Muscle of arm (tissue), 1 donor: ENCODE measurements at regions not wholly inside any gene's neighbourhood (a gene's known extent, or its start where the extent isn't known, plus 50 kb on each side); places are given as distances from the start of the nearest gene placed in this dataset.
"Not testable (repeated sequence)": the region's sequence is repeated elsewhere in the genome, so short reads cannot be mapped to it uniquely, and the experiment has no call there.

Source experiments
- DNase-seq: peaks from one replicate; pipeline ENCODE4 v3.0.0-alpha.2; 2013

DNA sequence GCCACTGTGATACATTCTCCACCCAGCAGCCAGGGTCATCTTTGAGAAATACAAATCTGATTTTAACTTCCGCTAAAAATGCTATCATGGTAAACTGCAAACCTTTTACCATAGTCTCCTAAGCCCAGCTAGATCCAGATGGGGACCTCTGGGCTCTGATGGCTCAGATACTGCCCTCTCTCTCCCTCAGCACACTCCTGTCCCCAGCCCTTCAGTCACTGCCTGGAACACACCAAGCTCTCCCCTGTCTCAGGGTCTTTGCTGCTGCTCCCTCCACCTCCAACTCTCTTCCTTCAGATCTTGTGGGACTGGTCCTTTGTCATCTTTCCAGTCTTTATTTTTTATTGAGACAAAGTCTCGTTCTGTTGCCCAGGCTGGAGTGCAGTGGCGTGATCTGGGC is 65.1 kb downstream of the SPRY4 start:
- DNase-seq = no peak

GRCh38 chr5:142255831-142256230 is 69.0 kb downstream of the SPRY4 start:
- DNase-seq = no peak

DNA sequence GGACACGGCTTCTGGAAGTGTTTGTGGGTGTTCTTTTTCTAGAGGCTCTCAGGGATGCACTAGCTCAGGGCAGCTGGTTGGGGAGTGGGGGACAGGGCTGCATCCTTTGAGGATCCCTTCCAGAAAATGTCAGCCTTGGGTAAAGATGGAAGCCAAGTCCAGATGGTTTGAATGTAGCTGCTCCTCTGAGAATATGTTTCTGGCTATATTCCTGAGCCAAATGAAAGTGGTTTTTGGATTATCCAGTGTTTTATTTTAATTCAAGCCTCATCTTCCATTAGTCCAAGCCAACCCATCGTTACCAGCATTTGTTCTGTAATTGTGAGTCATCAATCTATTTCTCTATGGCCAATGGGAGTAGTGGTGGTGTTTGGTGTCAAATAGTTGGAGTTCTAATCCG is 70.4 kb downstream of the SPRY4 start:
- DNase-seq = peak; percentile 57

GRCh38 chr5:142253938-142254337 is 70.9 kb downstream of the SPRY4 start:
- no peak for DNase-seq

GRCh38 chr5:142250119-142250518 is 74.7 kb downstream of the SPRY4 start:
- no peak for DNase-seq

DNA sequence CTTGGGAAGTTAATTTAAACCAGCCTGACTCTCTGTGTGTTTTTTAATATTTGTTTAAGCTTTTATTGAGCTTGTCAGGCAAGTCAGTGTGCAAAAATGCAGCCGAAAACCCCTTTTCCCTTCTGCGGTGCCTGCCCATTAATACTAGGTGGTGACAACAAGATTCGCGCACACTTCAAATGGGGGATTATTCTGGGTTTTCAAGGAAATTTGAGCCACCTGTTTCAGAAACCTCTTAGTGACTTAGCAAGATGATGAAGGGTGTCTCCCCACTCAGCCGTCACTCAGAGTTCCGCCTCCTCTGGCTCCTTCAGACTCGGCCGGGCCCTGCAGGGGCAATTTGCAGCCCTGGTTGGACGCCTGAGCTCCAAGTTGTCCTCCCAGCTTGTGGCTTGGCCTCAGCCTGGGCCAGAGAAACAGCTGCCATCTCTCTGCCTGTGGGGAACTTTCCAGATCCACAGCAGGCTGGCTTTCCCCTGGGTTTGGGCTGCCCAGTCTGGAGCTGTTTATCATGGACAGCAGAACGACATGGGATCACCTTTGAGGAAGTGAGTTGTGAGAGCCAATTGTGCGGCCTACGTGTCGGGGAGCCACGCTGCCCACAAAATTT is 75.9 kb downstream of the SPRY4 start:
- peak; percentile 31 for DNase-seq

DNA sequence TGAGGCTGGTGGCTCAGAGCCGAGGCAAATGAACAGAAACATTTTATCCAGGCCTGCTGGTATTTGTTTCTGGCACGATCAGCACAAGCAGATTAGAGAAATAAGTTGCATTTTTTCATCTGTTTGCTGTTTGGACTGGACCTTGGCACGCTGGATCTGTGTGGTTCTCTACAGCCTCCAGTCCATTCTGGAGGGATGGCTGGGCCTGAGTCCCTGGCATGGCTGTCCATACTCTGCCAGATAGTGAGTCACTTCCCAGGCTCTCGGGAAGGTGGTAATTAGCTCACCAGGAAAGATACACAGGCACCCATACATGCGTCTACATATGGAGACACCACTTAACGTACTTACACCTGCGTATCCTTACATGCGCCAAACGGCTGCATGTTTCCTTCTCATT is 78.6 kb downstream of the SPRY4 start:
- peak; percentile 31 for DNase-seq

DNA sequence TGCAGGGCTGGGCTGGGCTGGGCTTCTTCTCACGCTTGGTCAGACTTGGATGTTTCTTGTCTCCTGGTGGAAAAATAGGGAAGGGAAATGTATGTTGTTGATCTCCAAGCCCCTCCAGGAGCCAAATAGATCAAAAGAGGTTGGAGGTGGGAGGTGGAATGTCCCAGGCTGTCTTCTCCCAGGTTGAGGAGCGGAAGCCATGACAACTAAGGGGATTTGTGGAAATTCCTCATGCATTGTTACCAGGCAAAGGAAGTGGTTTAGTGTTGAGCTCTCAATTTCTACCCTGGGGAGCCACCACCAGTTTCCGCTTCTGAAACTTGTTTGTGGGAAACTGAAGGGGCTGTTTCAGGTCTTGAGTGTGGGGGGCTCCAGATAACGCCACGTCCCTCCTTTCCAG is 79.0 kb downstream of the SPRY4 start:
- DNase-seq = peak; percentile 16

DNA sequence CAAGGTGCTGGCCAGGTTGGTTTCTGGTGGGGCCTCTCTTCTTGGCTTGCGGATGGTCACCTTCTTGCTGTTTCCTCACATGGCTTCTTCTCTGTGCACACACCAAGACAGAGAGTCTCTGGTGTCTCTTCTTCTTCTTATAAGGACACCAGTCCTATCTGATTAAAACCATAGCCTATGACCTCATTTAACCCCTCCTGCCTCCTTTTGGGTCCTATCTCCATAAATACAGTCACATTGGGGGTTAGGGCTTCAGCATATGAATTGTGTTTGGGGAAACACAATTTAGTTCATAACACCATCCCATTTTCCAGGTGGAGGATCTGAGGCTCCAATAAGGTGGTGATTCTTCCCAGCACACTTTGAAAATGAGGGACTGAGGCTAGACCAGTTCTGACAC is 80.4 kb downstream of the SPRY4 start:
- DNase-seq = no peak

DNA sequence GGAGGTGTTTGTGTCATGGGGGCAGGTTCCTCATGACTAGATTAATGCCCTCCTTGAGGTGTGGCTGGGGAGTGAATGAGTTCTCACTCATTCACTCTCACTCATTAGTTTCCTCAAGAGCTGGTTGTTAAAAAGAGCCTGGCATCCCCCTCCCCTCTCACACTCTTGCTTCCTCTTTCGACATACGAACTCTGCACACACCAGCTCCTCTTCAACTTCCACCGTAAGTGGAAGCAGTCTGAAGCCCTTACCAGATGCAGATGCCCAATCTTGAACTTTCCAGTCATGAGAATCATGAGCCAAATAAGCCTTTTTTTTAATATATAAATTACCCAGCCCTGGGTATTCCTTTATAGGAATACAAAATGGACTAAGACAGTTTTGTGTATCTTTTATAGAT is 82.5 kb downstream of the SPRY4 start:
- no peak for DNase-seq

DNA sequence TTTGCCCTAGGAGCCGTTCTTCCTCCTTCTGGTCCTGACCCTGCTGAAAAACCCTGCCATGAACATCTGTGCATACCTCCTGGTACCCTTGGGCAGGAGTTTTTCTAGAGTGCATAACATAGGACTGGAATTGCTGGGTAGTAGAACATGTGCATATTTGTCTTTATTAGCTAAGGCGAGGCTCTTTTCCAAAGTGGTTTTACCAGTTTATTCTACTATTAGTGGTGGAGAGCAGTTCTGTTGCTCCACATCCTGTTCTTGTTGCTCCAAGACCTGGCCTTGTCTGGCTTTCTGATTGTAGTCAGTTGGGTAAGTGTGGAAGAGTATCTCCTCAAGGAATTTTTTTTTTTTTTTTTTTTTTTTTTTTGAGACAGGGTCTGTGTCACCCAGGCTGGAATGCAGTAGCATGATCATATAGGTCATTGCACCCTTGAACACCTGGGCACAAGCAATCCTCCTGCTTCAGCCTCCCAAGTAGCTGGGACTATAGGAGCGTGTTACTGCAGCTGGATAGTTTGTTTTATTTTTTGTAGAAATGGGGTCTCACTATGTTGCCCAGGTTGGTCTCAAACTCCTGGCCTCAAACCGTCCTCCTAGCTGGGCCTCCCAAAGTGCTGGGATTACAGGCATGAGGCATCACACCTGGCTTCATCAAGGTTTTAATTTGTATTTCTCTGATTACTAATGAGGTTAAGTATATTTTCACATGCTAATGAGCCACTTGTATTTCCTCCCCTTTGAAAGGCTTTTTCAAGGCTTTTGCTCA is 85.2 kb downstream of the SPRY4 start:
- DNase-seq = no peak

GRCh38 chr5:142237707-142238106 is 87.1 kb downstream of the SPRY4 start:
- DNase-seq = no peak

GRCh38 chr5:142236673-142237290 is 88.0 kb downstream of the SPRY4 start:
- not testable (repeated sequence) for DNase-seq

DNA sequence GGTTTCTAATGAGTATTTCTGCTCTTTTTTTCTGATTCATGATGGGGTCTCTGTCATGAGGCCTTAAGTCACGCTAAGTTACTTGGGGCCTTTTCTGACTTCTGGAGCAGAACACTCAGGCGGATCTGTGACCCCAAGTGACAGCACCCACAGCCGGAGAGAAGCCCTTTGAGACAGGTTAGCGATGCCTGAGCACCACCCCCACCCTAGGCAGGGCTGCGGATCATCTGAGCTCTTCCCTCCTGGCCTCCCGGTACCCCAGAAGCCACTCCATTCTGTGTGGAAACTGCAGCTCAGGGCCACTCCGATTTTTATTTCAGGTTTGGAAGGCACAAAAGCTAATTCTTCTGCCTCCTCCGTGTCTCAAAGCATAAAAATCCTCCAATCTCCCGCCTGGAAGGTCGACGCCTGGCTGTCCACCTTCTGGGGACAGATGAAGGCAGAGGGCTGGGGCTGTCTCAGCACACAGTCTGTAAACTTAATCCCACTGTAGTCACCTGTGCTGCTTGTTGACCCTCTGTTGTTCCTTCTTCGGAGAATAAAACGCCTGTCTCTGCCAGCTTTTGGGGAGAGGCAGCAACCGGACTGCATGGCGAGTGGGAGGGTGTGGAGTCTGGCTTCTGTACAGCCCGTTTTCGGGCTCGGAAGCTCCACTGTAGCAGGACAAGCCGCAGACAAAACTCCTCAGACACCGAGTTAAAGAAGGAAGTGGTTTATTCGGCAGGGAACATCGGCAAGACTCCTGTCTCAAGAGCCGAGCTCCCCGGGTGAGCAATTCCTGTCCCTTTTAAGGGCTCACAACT is 88.8 kb downstream of the SPRY4 start:
- no peak for DNase-seq

- no peak for DNase-seq
Measured at GRCh38 chr5:142235050-142235797, 89.6 kb downstream of the SPRY4 start.

- no peak for DNase-seq
Measured at GRCh38 chr5:142233083-142234032, 91.5 kb downstream of the SPRY4 start.

DNA sequence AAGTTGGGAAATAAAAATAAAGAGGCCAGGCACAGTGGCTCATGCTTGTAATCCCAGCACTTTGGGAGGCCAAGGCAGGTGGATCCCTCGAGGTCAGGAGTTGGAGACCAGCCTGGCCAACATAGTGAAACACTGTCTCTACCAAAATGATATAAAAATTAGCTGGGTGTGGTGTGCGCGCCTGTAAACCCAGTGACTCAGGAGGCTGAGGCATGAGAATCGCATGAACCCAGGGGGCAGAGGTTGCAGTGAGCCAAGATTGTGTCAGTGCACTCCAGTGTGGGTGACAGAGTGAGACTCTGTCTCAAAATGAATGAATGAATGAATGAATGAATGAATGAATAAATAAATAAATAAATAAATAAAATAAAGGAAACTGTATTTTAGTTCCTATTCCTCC is 93.9 kb downstream of the SPRY4 start:
- DNase-seq = not testable (repeated sequence)

GRCh38 chr5:142225141-142225540 is 99.7 kb downstream of the SPRY4 start:
- no peak for DNase-seq

DNA sequence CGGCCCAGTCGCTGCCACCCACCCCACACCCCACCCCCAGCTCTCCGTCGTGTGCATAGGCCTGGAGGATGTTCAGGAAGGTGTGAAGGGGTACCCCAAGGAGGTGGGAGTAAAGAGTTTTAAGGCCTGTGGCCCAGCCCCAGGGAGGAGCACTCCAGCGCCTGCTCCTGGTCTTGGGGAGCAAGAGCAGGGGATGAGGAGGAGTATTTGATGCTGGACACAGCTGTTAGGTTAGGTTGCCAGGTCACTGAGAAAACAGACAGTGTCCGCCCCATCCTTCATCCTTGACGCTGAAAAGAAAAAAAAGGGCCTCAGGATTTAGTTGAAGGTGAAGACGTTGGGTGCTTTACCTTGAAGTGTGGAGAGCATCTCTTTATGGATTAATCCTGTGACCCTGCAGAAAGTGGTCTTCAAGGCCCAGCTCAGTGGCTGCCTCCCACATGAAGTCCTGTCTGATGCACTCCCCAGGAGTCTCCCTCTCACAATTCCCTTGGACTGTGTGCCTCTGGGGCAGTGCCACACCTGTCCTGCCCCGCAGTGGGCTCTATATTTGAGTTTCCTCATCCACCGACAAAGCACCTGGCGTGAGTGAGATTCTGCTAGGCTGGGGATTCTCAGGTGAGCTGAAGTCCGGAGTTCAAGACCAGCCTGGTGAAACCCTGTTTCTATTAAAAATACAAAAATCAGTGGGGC is 101.8 kb downstream of the SPRY4 start:
- DNase-seq = no peak
